ENCODE measurements at regions not wholly inside any gene's neighbourhood (a gene's known extent, or its start where the extent isn't known, plus 50 kb on each side); places are given as distances from the start of the nearest gene placed in this dataset.

DNA sequence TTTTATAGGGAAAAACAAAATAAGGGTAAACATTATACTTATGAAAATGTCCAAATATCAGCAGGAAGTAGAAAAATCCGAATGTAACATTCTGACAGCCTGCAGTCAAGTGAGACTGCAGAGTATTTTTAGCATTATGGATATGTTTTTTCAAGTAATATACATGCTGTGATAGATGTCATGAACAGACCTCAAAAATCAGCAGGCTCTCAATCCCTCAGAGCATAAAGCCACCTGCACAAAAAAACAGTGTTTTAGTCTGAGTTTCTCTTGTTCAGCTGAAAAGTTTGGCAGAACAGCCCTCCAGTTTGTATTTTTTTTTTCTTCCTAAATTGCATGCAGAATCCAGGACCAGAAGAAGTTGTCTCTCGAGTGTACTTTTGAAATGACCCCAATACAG, 219.1 kb upstream of the FMN2 start:
- no peak for TF ChIP-seq CTCF (IDR thresholded peaks at IDR 0.05)
- no peak for TF ChIP-seq POLR2AphosphoS5 (IDR thresholded peaks at IDR 0.05)
- no peak for TF ChIP-seq POLR2A (IDR thresholded peaks at IDR 0.05)
